ENCODE measurements at regions not wholly inside any gene's neighbourhood (a gene's known extent, or its start where the extent isn't known, plus 50 kb on each side); places are given as distances from the start of the nearest gene placed in this dataset.

DNA sequence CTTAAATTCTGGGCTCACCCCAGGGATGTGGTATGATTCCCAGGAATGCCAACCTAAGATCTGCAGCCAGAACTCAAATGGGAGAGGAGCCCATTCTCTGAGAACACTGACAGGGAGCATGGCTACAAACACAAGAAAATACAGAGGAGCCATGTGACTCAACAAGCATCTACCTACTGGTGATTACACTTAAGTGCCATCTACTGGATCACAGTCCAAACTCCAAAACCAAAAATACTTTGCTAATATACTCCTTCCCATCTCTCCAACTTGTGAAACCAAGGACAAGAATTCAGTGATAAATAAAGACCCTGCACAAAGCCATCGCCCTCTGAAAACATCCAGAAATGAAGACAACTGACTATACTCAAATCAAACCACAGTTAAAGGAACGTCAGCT lies 116.9 kb downstream of the NR4A2 start:
- Mint-ChIP-seq H3K4me1 (no peaks in the 10 kb centered on the region), H3K27me3 (peaks cover 7% of the 10 kb centered on the region), H3K27ac (no peak overlapping the region), H3K36me3 (no peaks in the 10 kb centered on the region), H3K4me3 (no peak overlapping the region), H3K9me3 (peaks cover 0 to 6% (median 4%) of the 10 kb centered on the region in 7 donors)
- Histone ChIP-seq H3K27ac (ENCODE audit: insufficient read depth, low read length, poor library complexity, severe bottlenecking) (no peak overlapping the region), H3K27me3 (ENCODE audit: control insufficient read depth, insufficient read depth, low read length) (no peaks in the 10 kb centered on the region), H3K9me3 (ENCODE audit: control insufficient read depth in 2 of 2, low read length in 2 of 2) (no peaks in the 10 kb centered on the region), H3K4me1 (ENCODE audit: control insufficient read depth, insufficient read depth, low read length, poor library complexity, severe bottlenecking) (no peaks in the 10 kb centered on the region), H3K4me3 (ENCODE audit: low read depth, low read length) (no peak overlapping the region), H3K36me3 (ENCODE audit: control insufficient read depth, insufficient read depth, low read length) (no peaks in the 10 kb centered on the region)
- no peak for ATAC-seq (ENCODE audit: low read depth in 2 of 2)
- DNase-seq = no peak

DNA sequence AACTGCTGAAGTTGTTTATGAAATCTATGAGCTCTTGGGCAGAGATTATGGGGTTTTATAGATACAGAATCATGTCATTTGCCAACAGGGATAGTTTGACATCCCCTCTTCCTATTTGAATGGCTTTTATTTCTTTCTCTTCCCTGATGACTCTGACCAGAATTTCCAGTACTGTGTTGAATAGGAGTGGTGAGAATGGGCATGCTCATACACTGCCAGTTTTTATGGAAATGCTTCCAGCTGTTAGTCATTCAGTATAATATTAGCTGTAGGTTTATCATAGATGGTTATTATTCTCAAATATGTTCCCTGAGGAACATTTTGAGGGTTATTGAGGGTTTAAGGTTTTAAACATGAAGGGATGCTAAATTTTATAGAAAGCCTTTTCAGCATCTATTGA lies 121.2 kb downstream of the NR4A2 start:
- Mint-ChIP-seq H3K9me3 (peaks cover 0 to 4% (median 0%) of the 10 kb centered on the region in 7 donors), H3K4me1 (no peaks in the 10 kb centered on the region), H3K27ac (no peak overlapping the region), H3K4me3 (no peak overlapping the region), H3K36me3 (no peaks in the 10 kb centered on the region), H3K27me3 (peaks cover 7% of the 10 kb centered on the region)
- H3K4me3 ChIP-seq (ENCODE audit: low read depth, low read length) = no peak overlapping the region
- no peaks in the 10 kb centered on the region for H3K9me3 ChIP-seq (ENCODE audit: control insufficient read depth in 2 of 2, low read length in 2 of 2)
- ATAC-seq (ENCODE audit: low read depth in 2 of 2) (no peak), DNase-seq (no peak)
- H3K36me3 ChIP-seq (ENCODE audit: control insufficient read depth, insufficient read depth, low read length) = no peaks in the 10 kb centered on the region
- no peaks in the 10 kb centered on the region for H3K27me3 ChIP-seq (ENCODE audit: control insufficient read depth, insufficient read depth, low read length)
- no peak overlapping the region for H3K27ac ChIP-seq (ENCODE audit: insufficient read depth, low read length, poor library complexity, severe bottlenecking)
- no peaks in the 10 kb centered on the region for H3K4me1 ChIP-seq (ENCODE audit: control insufficient read depth, insufficient read depth, low read length, poor library complexity, severe bottlenecking)

DNA sequence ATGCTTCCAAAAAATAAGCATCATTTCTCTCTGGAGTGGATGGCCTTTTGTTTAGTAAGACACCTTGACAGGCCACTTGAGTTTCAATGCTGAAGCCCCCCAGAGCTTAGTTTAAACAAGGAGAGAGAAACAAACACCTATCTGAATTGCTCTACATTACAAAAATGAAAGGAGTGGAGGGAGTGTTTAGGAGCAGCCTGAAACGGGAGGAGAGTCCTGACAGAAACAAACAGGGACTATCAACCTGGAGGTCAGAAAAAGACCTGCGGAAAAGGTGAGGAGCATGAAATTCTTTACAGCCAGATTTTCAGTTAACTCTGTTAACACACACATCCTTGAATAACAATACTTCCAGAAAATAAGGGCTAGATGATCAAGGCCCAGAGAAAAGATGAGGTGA lies 126.2 kb downstream of the NR4A2 start:
- Mint-ChIP-seq H3K4me1 (no peaks in the 10 kb centered on the region), H3K4me3 (no peak overlapping the region), H3K27me3 (peaks cover 12% of the 10 kb centered on the region), H3K27ac (peak overlapping the region in 1 of 3 donors; percentile 33), H3K9me3 (no peaks in the 10 kb centered on the region), H3K36me3 (no peaks in the 10 kb centered on the region)
- Histone ChIP-seq H3K27ac (ENCODE audit: insufficient read depth, low read length, poor library complexity, severe bottlenecking) (no peak overlapping the region), H3K36me3 (ENCODE audit: control insufficient read depth, insufficient read depth, low read length) (no peaks in the 10 kb centered on the region), H3K4me1 (ENCODE audit: control insufficient read depth, insufficient read depth, low read length, poor library complexity, severe bottlenecking) (no peaks in the 10 kb centered on the region), H3K9me3 (ENCODE audit: control insufficient read depth in 2 of 2, low read length in 2 of 2) (no peaks in the 10 kb centered on the region), H3K27me3 (ENCODE audit: control insufficient read depth, insufficient read depth, low read length) (peaks cover 3% of the 10 kb centered on the region), H3K4me3 (ENCODE audit: low read depth, low read length) (no peak overlapping the region)
- no peak for DNase-seq
- no peak for ATAC-seq (ENCODE audit: low read depth in 2 of 2)

DNA sequence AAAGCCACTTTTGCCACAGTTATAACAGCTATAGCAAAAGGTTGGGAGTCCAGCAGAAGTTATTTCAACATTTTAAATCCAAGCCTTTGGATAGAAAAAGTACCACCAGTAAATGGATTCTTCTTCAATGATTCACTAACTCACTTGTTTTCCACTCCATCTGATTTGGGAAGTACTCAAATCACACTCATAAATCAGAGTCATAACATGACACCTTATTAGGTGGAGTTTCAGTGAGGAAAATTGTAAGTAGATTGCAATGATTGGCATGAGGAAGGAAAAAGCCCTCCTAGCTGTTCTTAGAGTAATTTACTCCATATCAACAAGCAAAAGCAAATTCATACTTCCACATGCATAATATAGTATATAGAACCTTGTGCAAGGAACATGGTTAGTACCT lies 132.9 kb downstream of the NR4A2 start:
- Histone ChIP-seq H3K36me3 (ENCODE audit: control insufficient read depth, insufficient read depth, low read length) (no peaks in the 10 kb centered on the region), H3K9me3 (ENCODE audit: control insufficient read depth in 2 of 2, low read length in 2 of 2) (no peaks in the 10 kb centered on the region), H3K27me3 (ENCODE audit: control insufficient read depth, insufficient read depth, low read length) (peaks cover 3% of the 10 kb centered on the region), H3K4me1 (ENCODE audit: control insufficient read depth, insufficient read depth, low read length, poor library complexity, severe bottlenecking) (no peaks in the 10 kb centered on the region), H3K4me3 (ENCODE audit: low read depth, low read length) (no peak overlapping the region), H3K27ac (ENCODE audit: insufficient read depth, low read length, poor library complexity, severe bottlenecking) (no peak overlapping the region)
- no peaks in the 10 kb centered on the region for H3K36me3 Mint-ChIP-seq
- no peak for ATAC-seq (ENCODE audit: low read depth in 2 of 2)
- H3K27ac Mint-ChIP-seq = no peak overlapping the region
- no peak overlapping the region for H3K4me3 Mint-ChIP-seq
- peaks cover 0 to 2% (median 0%) of the 10 kb centered on the region in 7 donors for H3K9me3 Mint-ChIP-seq
- DNase-seq = no peak
- H3K27me3 Mint-ChIP-seq = peaks cover 17% of the 10 kb centered on the region
- H3K4me1 Mint-ChIP-seq = no peaks in the 10 kb centered on the region

DNA sequence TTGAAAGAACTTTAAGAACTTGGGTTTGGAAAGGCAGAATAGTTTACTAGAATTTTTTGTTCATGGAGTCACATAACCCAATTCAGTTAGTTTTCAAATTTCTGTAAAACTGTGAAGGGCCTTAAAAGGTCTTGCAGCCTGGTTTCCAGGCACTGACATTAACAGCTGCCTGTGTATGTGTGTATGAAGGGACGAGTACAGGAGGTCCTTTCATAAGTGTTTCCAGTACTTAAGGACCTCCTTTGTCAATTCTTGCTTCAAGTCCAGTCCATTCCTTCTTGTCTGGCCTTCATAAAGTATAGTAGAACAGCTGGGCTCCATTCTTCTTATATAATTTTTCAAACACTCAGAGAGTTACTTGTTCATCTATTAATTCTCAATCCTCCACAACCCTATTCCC lies 136.5 kb downstream of the NR4A2 start:
- ATAC-seq (ENCODE audit: low read depth in 2 of 2) = no peak
- H3K4me3 ChIP-seq (ENCODE audit: low read depth, low read length) = no peak overlapping the region
- Mint-ChIP-seq H3K4me1 (peaks cover 0 to 2% (median 0%) of the 10 kb centered on the region in 4 donors), H3K4me3 (no peak overlapping the region), H3K9me3 (peaks cover 0 to 4% (median 0%) of the 10 kb centered on the region in 7 donors), H3K36me3 (no peaks in the 10 kb centered on the region), H3K27me3 (peaks cover 2% of the 10 kb centered on the region), H3K27ac (no peak overlapping the region)
- no peak overlapping the region for H3K27ac ChIP-seq (ENCODE audit: insufficient read depth, low read length, poor library complexity, severe bottlenecking)
- H3K9me3 ChIP-seq (ENCODE audit: control insufficient read depth in 2 of 2, low read length in 2 of 2) = no peaks in the 10 kb centered on the region
- no peaks in the 10 kb centered on the region for H3K27me3 ChIP-seq (ENCODE audit: control insufficient read depth, insufficient read depth, low read length)
- no peak for DNase-seq
- H3K4me1 ChIP-seq (ENCODE audit: control insufficient read depth, insufficient read depth, low read length, poor library complexity, severe bottlenecking) = no peaks in the 10 kb centered on the region
- no peaks in the 10 kb centered on the region for H3K36me3 ChIP-seq (ENCODE audit: control insufficient read depth, insufficient read depth, low read length)

DNA sequence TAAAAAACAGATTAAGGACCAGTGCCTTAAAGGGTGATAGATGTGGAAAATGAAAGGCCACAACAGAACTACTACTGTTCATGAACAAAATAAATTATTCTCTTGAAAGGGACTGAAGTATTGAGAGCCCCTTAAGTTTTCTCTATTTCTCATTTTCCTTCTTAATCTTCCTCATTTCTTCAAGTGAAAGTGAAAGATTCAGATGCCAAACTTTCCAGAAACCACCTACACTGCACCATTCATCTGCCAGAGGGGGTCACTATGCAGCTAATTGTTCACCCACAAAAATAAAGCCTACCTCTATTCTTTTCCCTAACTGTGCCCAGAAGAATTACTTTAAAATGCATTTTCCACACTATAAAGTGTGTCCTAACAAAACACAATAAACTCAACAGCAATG lies 140.1 kb downstream of the NR4A2 start:
- DNase-seq (peak in 1 of 3 donors; percentile 2), ATAC-seq (ENCODE audit: low read depth in 2 of 2) (no peak)
- H3K9me3 Mint-ChIP-seq = peaks cover 0 to 3% (median 0%) of the 10 kb centered on the region in 7 donors
- peaks cover 0 to 2% (median 0%) of the 10 kb centered on the region in 4 donors for H3K4me1 Mint-ChIP-seq
- Histone ChIP-seq H3K27me3 (ENCODE audit: control insufficient read depth, insufficient read depth, low read length) (no peaks in the 10 kb centered on the region), H3K36me3 (ENCODE audit: control insufficient read depth, insufficient read depth, low read length) (no peaks in the 10 kb centered on the region), H3K27ac (ENCODE audit: insufficient read depth, low read length, poor library complexity, severe bottlenecking) (no peak overlapping the region), H3K9me3 (ENCODE audit: control insufficient read depth in 2 of 2, low read length in 2 of 2) (no peaks in the 10 kb centered on the region), H3K4me1 (ENCODE audit: control insufficient read depth, insufficient read depth, low read length, poor library complexity, severe bottlenecking) (no peaks in the 10 kb centered on the region), H3K4me3 (ENCODE audit: low read depth, low read length) (no peak overlapping the region)
- no peaks in the 10 kb centered on the region for H3K27me3 Mint-ChIP-seq
- no peaks in the 10 kb centered on the region for H3K36me3 Mint-ChIP-seq
- no peak overlapping the region for H3K4me3 Mint-ChIP-seq
- H3K27ac Mint-ChIP-seq = no peak overlapping the region

DNA sequence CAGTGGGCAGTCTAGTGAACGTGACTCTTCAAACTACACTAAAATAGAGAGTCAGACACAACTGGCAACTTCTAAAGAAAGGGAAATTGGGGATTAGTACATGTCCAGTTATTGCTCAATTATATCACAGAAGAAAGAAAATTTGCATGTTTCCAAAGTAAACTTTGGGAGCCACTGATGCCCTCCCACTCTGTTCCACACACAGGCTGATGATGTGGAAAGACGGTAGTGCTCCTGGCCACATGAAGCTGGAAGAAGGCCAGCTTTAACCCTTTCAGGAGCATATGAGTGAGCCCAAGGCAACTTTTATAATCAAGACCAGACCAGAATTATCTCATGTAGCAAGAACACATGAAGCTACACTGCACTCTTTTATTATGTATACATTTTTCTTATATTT lies 141.0 kb downstream of the NR4A2 start:
- Histone ChIP-seq H3K27ac (ENCODE audit: insufficient read depth, low read length, poor library complexity, severe bottlenecking) (no peak overlapping the region), H3K36me3 (ENCODE audit: control insufficient read depth, insufficient read depth, low read length) (no peaks in the 10 kb centered on the region), H3K27me3 (ENCODE audit: control insufficient read depth, insufficient read depth, low read length) (no peaks in the 10 kb centered on the region), H3K4me1 (ENCODE audit: control insufficient read depth, insufficient read depth, low read length, poor library complexity, severe bottlenecking) (no peaks in the 10 kb centered on the region), H3K4me3 (ENCODE audit: low read depth, low read length) (no peak overlapping the region), H3K9me3 (ENCODE audit: control insufficient read depth in 2 of 2, low read length in 2 of 2) (no peaks in the 10 kb centered on the region)
- Mint-ChIP-seq H3K4me3 (no peak overlapping the region), H3K36me3 (no peaks in the 10 kb centered on the region), H3K9me3 (peaks cover 0 to 3% (median 0%) of the 10 kb centered on the region in 7 donors), H3K27me3 (no peaks in the 10 kb centered on the region), H3K4me1 (peaks cover 0 to 2% (median 0%) of the 10 kb centered on the region in 4 donors), H3K27ac (no peak overlapping the region)
- no peak for DNase-seq
- ATAC-seq (ENCODE audit: low read depth in 2 of 2) = no peak

DNA sequence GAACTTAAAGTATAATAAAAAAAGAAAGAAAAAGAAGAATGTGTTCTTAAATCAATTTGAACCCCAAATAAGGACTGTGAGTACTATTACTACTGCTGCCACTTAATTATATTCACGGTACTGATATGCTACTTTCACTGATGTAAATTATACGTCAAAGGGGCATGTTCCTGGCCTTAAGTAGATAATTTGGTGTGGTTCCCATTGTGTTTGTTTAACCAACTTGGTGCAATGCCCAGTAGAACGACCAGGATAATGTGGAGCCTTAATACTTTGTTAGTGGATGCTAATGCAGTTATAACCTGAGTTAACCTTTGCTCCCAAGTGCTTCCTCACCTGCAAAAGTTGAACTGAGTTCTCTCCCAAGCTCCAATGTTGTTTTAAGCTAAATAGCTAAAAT lies 142.0 kb downstream of the NR4A2 start:
- no peak for DNase-seq
- H3K4me3 Mint-ChIP-seq = no peak overlapping the region
- peaks cover 2% of the 10 kb centered on the region for H3K27me3 Mint-ChIP-seq
- no peaks in the 10 kb centered on the region for H3K36me3 ChIP-seq (ENCODE audit: control insufficient read depth, insufficient read depth, low read length)
- H3K4me1 ChIP-seq (ENCODE audit: control insufficient read depth, insufficient read depth, low read length, poor library complexity, severe bottlenecking) = no peaks in the 10 kb centered on the region
- H3K4me3 ChIP-seq (ENCODE audit: low read depth, low read length) = no peak overlapping the region
- no peak for ATAC-seq (ENCODE audit: low read depth in 2 of 2)
- no peak overlapping the region for H3K27ac Mint-ChIP-seq
- H3K4me1 Mint-ChIP-seq = peaks cover 0 to 2% (median 0%) of the 10 kb centered on the region in 4 donors
- peaks cover 0 to 3% (median 0%) of the 10 kb centered on the region in 7 donors for H3K9me3 Mint-ChIP-seq
- no peak overlapping the region for H3K27ac ChIP-seq (ENCODE audit: insufficient read depth, low read length, poor library complexity, severe bottlenecking)
- no peaks in the 10 kb centered on the region for H3K27me3 ChIP-seq (ENCODE audit: control insufficient read depth, insufficient read depth, low read length)
- H3K9me3 ChIP-seq (ENCODE audit: control insufficient read depth in 2 of 2, low read length in 2 of 2) = no peaks in the 10 kb centered on the region
- H3K36me3 Mint-ChIP-seq = no peaks in the 10 kb centered on the region

Data from CD4-positive, CD25-positive, alpha-beta regulatory T cell (primary cell).